8988T (cell line): ENCODE measurements at regions not wholly inside any gene's neighbourhood (a gene's known extent, or its start where the extent isn't known, plus 50 kb on each side); places are given as distances from the start of the nearest gene placed in this dataset.
"Not testable (repeated sequence)": the region's sequence is repeated elsewhere in the genome, so short reads cannot be mapped to it uniquely, and the experiment has no call there.

Source experiments
- DNase-seq: peaks from one replicate; pipeline ENCODE4 v3.0.0; 2011

DNA sequence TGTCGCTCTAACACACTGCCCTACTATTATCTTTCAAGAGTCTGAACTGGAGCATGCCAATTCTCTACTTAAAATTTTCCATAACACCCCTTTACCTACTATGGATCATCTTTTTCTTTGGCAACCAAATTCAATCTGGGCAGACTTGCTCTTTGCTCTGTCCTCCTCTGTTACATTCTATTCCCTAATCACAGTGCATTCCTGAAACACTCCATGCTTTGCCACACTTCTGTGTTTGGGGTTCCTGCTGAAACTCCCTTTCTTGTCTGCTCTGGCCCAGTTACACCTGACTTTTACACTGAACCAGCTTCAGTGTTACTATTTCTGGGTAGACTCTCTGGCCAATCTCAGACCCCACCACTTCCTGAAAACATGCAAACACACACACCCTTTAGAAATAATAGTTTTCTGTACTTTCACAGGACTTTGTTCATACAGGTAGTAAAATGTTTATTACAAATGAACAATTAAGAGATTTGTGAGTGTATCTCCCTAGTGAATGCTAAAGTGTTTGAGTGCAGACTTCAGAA lies 119.9 kb upstream of the DCC start:
- no peak for DNase-seq

DNA sequence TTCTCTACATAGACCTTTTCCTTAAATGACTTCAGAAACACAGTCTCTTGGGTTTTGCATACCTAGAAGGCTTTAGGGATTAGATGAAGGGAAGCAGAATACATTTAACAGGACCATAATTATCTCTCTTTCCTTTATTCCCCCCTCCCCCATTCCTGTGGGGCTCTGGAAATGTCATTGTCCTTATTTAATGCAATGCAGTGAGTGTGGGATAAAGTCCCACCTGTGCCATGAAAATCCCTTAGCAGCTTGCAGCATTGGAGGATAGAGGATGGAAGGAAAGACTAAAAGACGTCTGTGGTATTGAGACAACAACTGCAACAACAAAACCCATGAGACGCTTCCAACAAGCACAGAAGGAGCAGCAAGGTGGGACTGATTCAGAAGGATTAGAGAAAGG lies 117.8 kb upstream of the DCC start:
- DNase-seq: no peak

DNA sequence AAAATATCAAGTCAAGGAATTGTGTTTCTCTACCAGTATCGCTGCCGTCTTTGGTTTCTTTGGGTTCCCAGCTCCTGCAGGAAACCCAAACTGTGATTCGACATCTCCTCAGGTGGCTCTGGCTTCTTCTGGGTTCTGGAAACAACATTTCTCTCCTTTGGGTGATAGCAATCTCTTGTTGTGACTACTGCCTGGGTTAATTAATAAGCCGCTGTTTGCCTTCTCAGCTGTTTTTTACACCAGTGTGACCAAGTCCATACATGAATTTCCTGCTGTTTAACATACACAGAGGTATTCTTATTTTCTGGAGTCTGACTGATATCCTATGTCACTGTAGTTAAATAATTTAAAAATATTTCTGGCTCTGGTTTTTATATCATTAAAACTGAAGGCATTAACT lies 112.5 kb upstream of the DCC start:
- no peak for DNase-seq

DNA sequence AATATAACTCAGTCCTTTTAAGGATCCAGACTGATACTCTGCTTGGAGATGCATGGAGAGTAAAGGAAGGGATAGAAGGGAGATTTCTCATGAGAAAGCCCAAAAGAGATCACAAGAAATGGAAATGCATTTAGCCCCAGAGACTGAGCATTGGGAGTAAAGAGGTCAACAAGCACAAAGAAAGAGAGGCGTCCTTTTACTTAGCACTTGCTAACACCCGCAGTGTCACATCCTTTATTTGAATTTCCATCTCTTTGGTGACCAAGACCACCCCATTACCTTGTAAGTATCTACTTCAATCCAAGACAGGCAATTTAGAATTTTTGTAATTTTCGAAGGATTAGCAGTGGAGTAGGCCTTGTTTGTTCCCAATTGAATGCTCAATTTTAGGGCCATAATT lies 111.8 kb upstream of the DCC start:
- no peak for DNase-seq

- no peak for DNase-seq
These were observed 103.9 kb upstream of the DCC start for GRCh38 chr18:52236131-52236530.

DNA sequence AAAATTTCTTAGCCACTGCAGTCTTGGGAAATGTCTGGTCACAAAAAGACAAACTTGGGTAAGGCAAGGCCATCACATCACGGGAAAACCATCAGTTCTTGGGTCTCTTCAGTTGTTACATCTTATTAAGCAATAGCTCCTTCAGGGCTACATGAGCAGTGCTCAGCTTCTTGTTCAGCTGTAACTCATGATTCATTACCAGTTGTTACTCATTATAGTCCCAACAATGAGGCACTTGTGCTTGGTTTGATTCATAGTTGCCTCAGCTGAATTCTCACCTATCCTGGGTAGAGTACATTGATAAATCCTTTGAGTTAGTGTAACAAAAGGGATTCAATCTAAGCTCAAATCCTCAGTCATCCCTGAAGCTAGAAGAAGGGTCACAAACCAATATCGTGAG lies 102.4 kb upstream of the DCC start:
- no peak for DNase-seq

DNA sequence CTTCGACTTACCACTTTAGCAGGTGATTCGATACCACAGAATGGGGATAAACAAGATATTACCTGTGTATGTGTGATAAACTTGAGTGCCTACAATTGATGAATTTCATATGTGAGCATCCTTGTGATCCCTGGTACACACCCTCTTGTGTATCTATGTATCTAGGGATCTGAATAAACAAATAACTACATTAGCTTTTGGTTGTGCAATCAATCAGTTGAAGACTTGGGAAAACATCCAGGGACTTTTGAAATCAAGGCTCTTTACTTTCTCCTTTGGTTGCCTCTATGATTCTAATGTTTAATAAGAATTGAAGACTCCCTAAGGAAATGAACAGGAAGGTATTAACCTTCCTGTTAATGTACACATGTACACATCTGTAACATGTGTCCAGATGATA lies 97.3 kb upstream of the DCC start:
- DNase-seq: no peak

- no peak for DNase-seq
These were observed 95.3 kb upstream of the DCC start for GRCh38 chr18:52244658-52245057.

DNA sequence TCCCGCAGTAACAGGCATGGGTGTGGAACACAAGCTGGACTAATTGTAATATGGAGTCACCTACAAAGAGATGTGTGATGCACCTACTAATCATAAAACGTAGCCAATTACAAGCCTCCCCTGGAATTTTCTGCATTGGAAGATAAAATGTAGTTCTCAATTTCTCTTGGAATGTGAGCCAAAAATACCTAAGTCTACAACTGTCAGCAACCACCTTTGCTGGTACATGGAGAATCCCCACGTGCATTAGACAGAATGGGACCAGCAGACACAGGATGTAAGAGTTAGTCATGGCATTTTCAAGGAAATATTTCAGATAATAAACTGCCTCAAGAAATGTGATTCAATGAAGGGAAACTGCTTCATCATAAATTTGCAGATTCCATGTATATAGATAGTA lies 85.6 kb upstream of the DCC start:
- no peak for DNase-seq

GRCh38 chr18:52257417-52257816 lies 82.6 kb upstream of the DCC start:
- not testable (repeated sequence) for DNase-seq

DNA sequence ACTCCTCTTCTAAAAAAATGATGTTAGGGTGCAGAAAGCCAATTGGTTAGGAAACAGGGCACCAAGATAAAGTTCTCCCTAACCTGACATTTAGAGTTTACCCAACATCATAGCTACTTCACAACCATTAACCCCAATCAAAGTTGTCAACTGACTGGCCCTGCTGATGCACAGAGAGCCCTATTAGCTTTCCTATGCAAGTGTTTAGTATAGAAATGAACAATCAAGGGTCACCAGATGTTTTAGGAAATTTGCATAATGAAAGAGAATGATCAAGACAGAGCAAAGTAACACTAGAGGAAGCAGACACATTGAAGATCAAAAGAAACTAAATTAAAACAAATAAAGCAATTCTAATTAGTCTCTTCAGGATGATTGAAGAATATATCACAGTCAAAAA lies 64.2 kb upstream of the DCC start:
- DNase-seq: no peak

GRCh38 chr18:52277785-52278184 lies 62.2 kb upstream of the DCC start:
- DNase-seq: no peak

DNA sequence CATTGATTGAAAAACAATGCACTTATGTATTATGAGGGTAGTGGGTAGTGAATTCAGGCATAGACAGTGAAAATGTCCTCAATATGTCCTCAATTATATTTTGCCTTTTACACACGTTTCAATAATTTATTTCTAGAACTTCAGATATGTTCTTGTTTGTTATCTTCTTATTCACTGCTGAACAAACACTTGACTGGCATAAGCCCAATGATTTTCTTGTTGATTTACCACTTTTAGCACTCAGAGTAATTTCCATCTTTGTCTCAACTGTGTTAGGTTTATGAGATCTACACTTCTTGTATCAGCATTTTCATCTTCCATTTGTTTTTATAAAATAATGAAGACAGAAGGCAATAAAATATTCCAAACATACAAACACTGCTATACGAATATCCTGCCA lies 61.8 kb upstream of the DCC start:
- no peak for DNase-seq

DNA sequence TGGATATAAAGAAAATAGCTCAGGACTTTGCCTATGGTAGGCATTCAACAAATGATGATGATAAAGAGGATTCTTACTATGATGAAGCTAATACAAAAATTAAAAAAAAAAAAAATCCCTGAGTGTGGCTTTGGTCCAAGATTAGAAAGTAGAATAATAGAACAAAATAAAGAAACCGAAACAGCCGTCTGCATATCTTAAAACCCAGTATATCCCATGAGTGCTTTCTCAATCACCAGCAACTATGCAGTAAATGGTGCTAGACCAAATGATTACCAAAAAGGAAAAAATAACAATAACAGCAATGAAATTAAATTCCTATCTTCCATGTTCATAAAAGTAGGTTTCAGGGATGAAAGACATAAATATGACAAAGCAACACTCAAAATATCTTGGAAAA lies 59.3 kb upstream of the DCC start:
- DNase-seq: no peak

DNA sequence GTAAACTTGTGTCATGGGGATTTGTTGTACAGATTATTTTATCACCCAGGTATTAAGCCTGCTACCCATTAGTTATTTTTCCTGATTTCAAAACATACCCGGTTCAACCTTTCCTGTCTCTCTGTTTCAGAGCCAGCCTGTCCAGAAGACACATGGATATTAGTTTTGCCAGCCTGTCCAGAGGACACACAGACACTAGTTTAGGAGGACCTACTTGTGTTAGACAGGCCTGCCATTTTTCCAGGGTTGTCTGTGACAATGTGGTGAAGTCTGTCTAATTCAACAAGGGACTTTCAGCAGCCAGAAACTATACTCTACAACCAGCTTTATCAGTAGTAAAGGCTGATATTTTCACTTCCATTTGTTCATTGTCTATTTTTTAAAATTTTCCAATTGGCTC lies 56.1 kb upstream of the DCC start:
- no peak for DNase-seq

- no peak for DNase-seq
These were observed 53.3 kb upstream of the DCC start for GRCh38 chr18:52286675-52287074.

GRCh38 chr18:52287151-52287550 lies 52.8 kb upstream of the DCC start:
- DNase-seq: no peak

DNA sequence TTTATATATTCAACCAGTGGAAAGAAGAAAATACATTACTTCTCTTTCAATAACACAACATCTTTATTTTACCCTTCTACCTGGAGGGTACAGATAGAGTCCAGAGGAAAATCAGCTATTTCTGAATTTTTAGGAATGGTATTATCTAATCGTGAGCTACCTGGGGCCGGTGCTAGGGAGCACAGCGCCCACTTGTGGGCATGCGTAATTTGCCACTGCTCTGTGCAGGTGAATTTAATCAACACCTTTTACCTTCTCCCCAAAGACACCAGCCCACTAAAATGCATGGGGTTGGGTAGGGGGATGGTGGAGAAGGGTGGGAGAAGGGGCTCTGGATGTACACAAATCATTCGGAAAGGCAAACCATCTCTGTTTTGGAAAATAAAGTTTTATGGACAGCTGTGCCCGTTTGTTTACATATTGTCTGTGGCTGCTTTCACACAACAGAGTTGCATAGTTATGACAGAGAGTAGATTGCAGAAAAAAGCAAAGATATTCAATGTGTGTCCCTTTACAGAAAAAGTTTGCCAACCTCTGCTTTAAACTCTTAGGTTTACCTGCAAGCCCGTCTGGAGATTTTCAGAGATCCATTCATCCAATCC lies 51.5 kb upstream of the DCC start:
- DNase-seq: no peak

- no peak for DNase-seq
These were observed 50.6 kb upstream of the DCC start for GRCh38 chr18:52289392-52289791.
